NCI-H146 treated with DMSO at 0.1 percent for 48 hours (cell line): ENCODE measurements at regions not wholly inside any gene's neighbourhood (a gene's known extent, or its start where the extent isn't known, plus 50 kb on each side); places are given as distances from the start of the nearest gene placed in this dataset.

Experiments
- DNase-seq: peaks from one replicate; lab custom pipeline; 2025; ENCODE audit not compliant: unreplicated experiment; lab: John Stamatoyannopoulos, UW

DNA sequence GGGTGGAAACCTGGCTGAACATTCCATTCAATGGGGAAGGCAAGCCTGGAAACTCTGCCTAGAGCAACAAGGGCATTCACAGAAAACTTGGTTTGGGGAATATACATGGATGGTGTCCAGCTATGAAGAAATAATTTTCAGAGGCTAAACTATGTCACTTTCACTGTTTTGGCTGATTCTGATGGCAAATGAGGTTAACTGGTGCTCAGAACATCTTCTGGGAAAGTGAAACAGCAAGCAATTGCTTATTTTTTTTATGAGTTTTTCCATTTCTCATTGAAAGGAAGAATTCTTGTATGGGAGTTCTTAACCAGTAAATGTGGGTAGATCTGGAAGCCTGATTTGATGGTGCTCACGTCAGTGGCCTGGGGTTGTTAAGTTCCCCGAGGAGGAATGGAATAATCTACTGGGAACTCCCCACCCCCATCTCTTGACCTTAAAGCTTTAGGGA lies 132.8 kb upstream of the BTG1 start:
- DNase-seq, result no peak

DNA sequence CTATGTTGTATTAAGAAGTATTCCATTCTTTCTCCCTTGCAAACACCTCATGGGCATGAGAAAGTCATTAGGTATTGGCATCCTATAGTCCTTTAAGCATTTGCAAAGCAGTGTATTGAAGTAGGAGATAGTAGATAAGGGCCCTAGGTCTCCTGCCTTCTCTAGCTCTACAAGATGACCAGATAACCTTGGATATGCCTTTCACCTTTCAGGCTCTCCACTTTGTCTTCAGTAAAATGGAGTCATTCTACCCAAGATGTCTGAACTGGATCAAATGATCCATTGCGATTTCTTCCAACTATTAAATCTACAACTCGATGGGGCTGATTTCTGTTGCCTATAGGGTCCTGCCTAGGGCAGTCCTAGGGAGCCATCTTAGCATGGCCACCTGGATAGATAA lies 132.1 kb upstream of the BTG1 start:
- no peak for DNase-seq

DNA sequence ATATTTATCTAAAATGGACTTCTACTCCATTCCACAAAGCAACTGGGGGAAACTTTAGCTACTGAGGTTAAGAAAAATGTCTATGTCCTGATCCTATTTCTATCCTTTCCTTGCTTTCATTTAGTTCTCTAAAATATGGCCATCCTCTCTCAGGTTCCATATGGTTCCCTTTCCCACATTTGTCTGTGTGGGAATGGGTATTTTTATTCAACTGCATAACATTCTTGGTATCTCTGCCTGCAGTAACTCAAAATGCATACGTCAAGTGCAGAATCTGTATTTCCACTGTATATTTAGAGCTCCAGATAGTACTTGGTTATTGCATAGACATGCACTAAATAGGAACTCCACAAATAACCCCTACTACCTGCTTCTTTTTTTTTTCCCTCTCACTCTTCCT lies 130.6 kb upstream of the BTG1 start:
- DNase-seq, result no peak

DNA sequence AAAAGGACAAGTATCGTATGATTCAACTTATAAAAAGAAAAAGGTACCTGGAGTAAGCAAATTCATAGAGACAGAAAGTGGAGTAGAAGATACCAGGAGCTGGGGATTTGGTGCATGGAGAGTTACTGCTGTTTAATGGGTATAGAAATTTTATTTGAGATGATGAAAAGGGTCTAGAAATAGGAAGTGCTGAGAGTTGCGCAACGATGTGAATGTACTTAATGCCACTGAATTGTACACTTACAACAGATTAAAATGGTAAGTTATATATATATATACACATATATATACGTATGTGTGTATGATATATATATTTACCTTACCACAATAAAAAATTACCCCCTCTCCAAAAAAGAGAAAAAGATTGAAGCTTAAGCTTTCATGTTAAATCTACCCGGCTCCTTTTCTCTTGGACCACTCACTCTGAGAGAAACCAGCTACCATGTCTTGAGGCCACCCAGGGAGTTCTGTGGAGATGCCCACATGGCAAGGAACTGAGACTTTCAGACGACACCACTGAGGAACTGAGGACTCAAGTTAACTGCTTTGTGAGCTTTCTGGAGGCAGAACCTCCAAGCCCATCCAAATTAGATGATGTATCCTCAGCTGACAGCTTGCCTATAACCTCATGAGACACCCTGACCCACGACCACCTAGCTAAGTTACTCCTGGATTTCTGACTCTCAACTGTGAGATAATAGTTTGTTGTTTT lies 130.0 kb upstream of the BTG1 start:
- DNase-seq, result no peak

DNA sequence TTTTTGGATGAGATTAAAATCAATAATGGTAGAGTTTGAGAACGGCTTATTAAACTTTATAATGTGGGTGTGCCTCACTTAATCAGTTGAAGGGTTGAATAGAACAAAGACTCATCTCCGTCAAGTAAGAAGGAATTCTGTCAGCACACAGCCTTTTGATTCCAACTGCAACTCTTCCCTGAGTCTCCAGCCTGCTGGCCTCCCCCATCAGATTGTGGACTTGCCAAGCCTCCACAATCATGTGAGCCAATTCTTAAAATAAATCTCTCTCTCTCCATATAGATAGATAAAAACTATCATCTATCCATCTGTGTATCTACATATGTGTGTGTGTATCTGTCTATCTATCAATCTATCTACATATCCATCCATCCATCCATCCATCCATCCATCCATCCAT lies 127.4 kb upstream of the BTG1 start:
- DNase-seq, result no peak

DNA sequence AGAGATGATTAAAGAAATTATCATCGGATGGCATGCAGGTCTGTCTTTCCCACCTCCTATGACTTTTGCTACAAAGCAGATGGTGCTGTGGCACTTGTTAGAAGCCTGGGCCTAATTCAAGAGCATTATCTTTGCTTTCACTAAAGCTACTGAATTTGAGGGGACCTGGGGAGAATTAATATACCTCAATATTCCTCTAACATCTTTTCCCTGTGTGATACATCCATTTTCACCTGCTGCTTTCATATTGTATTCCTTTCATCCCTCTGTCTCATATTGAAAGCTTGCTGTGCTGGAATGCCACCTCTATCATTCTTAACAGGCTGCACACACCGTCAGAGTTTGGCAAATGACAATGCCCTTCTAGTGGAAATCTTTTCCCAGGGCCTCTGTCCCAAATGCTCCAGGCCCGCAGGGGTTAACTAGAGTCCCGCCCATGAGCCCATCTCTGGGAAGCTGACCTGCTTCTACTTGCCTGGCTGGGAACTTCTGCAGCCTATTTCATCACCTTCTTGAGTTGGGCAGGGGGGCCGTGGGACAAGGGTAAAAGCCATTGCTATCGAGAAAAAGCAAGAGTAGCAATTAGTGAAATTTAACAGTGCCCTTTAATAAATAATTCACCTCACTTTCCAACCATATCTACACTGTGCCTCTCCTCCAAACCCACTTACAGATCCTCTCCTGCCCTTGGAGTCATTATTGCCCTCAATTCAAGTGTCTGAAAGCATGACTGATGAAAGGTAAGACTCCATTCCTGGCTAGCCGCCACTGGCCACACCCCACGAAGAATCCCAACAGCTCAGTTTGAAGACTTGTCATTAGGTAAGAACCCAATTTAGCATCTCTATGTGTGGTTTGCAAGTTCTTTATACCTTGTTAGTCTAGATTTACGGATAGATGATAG lies 126.7 kb upstream of the BTG1 start:
- no peak for DNase-seq

DNA sequence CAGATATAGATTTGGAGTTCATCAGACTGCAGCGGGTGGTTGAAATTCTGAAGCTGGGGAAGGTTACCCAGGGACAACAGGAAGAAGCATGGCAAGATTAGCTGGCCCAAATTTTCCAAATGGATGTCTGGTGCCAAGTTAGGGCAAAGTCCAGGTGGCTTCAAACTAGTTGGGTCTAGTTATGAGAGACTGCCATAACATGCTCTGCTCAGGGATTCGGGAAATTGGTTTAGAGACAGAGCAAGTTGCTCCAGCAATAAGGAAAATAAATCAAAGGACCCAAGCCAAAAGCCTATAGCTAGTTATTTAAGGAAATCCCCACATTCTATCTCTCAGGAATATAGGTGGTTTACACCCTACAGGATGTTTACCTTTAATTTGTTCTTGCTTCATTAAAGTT lies 125.7 kb upstream of the BTG1 start:
- DNase-seq, result no peak

DNA sequence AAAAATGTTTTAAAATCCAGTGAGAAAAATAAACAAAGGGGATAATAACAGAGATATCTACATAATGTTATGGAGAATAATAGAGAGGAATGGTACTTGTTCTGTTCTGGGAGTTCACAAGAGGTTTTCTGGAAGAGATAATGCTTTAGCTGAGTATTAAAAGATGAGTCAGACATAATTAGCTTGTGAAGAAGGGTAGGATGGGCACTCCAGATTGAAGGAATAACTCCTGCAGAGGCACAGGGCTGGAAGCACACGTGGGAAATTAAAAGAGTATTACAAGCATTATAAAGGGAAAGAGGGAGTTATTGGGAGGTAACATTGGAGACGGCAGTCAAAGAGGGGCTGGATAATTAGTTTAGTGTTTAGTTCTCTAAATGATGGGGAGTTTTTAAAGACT lies 124.9 kb upstream of the BTG1 start:
- DNase-seq, result no peak

GRCh38 chr12:92268946-92269345 lies 123.3 kb upstream of the BTG1 start:
- DNase-seq, result no peak

DNA sequence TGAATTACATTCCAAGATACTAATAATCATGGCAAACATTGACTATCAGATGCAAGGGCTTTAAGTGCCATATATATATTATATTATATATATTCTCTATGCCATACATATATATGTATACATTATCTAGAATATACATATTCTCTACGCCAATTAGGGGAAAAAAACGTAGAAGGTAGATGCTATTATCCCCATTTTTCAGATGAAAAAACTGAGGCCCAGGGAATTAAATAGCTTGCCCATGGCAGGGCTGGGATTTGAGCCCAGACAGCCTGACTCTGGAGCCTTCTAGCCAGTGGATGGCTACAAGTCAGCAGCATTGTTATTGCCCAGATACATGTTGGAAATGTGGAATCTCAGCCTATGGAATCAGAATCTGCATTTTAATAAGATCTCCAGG lies 116.0 kb upstream of the BTG1 start:
- DNase-seq, result no peak

- DNase-seq, result no peak
These were observed 115.4 kb upstream of the BTG1 start for GRCh38 chr12:92261071-92261470.

DNA sequence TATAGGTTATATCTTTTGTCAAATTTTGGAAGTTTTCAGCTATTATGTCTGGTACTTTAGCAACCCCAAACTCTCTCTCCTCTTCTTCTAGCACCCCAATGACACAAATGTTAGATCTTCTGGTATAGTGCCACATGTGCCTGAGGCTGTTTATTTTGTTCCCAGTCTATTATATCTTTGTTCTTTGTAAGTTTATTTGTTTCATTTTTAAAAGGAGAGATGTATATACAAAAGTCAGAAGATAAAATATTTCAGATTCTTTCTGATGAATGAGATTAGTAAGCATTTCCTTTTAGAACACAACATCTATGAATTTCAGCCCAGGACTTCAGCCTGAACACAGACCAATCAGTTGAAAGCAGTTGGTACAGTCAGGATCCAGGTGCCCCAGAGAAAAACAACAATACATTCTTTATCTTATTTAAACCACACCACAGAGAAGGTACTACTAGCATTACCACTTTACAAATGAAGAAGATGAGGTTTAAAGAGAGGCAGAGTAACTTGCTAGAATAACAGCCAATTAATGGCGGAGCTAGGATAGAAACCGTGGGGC lies 114.1 kb upstream of the BTG1 start:
- DNase-seq, result no peak

GRCh38 chr12:92259291-92259690 lies 113.6 kb upstream of the BTG1 start:
- no peak for DNase-seq

DNA sequence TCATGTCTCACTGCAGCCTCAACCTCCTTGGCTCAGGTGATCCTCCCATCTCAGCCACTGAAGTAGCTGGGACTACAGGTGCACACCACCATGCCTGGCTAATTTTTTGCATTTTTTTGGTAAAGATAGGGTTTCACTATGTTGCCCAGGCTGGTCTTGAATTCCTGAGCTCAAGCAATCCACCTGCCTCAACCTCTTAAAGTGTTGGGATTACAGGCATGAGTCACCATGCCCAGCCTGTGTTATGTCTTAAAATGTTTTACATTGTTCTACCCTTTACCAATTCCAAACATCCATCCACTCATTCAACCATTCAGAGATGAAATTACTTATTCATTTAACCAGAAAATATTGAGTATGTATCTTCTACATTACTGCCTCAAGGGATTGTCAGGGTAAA lies 111.6 kb upstream of the BTG1 start:
- no peak for DNase-seq

DNA sequence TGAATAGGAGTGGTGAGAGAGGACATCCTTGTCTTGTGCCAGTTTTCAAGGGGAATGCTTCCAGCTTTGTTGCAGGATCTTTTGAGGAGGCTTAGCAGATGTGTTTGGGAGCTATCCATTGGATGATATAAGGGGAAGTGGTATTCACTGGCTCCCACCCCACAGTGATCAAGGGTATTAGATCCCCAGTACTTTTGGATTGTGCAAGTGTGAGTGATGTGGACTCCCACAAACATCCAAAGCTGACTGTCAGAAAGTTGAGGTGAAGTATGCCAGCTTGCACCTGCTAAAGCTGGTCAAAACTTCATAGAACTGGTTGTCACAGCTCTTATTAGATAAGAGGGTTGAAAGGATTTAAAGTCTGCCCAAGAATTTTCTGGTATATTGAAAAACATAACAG lies 110.1 kb upstream of the BTG1 start:
- DNase-seq, result no peak

GRCh38 chr12:92253301-92253700 lies 107.7 kb upstream of the BTG1 start:
- no peak for DNase-seq

GRCh38 chr12:92248977-92249376 lies 103.3 kb upstream of the BTG1 start:
- DNase-seq, result no peak

- no peak for DNase-seq
These were observed 98.4 kb upstream of the BTG1 start for GRCh38 chr12:92244036-92244435.

GRCh38 chr12:92242907-92243306 lies 97.3 kb upstream of the BTG1 start:
- DNase-seq, result no peak

DNA sequence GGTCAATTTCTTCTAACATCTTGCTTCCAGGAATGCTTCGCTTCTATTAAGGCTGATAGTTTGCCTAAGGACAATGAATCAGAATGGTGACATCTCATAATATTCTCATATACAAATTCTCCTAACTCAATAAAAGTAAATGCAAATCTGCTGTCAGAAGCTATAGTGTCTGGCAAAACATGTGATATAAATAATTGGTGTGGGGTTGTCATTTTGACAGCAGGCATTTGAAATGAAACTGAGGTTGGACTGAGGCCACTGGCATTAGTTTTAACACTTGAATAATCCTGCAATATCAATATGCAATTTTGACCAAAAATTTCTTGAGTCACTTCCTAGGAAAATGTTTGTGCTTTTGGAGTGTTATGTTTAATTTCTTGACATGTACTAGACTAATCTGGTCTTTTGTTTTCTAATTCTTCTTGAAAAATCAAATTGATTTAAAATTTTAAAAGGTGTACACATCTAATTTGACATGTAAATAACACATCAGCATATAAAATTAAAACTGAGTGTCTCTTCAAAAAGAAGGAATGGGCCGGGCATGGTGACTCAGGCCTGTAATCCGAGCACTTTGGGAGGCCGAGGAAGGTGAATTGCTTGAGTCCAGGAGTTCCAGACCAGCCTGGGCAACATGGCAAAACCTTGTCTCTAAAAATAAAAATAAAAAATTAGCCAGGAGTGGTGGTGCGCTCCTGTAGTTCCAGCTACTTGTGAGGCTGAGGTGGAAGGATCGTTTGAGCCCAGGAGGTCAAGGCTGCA lies 92.3 kb upstream of the BTG1 start:
- no peak for DNase-seq

- DNase-seq, result no peak
These were observed 91.6 kb upstream of the BTG1 start for GRCh38 chr12:92237262-92237661.
